GM23338 (cell line): ENCODE measurements at regions not wholly inside any gene's neighbourhood (a gene's known extent, or its start where the extent isn't known, plus 50 kb on each side); places are given as distances from the start of the nearest gene placed in this dataset.

Source experiments
- CREB1 ChIP-seq: fragments of 250-450 bp; sonication (Bioruptor Pico); IDR thresholded peaks from 2 replicates; pipeline ENCODE4 v1.5.0; 2020; ENCODE audit warnings: low read depth, mild to moderate bottlenecking, moderate library complexity
- CTCF ChIP-seq, 2 experiments: fragments of 200-600 bp in 1 of 2; sonication (generic) in 1 of 2; conservative IDR thresholded peaks; 2 replicates each; pipeline versions ENCODE4 v1.5.1 to v1.6.1; 2016 to 2017; ENCODE audit warnings: antibody characterized with exemption in 2 of 2, low read depth in 2 of 2, mild to moderate bottlenecking in 2 of 2, moderate library complexity in 1 of 2
- EZH2 ChIP-seq: fragments of 200-600 bp; sonication (generic); IDR thresholded peaks from one replicate; pipeline ENCODE4 v1.8.0; 2017; ENCODE audit warnings: antibody characterized with exemption, mild to moderate bottlenecking, low read depth; ENCODE audit not compliant: unreplicated experiment
- EZH2phosphoT487 ChIP-seq: fragments of 200-600 bp; sonication (generic); IDR thresholded peaks from one replicate; pipeline ENCODE4 v1.8.1; 2018; ENCODE audit warnings: antibody characterized with exemption; ENCODE audit not compliant: unreplicated experiment
- POLR2AphosphoS5 ChIP-seq: IDR thresholded peaks from 2 replicates; pipeline ENCODE4 v1.6.1; 2016; ENCODE audit warnings: antibody characterized with exemption, low read depth
- ZNF114 ChIP-seq: fragments of 250-450 bp; sonication (Bioruptor Pico); IDR thresholded peaks from 2 replicates; pipeline ENCODE4 v1.5.0; 2020; ENCODE audit warnings: mild to moderate bottlenecking, moderate library complexity
- TF ChIP-seq, protein P1 (sequence below): IDR thresholded peaks from one replicate; pipeline ENCODE4 v1.6.1; 2018; ENCODE audit warnings: antibody characterized with exemption; ENCODE audit not compliant: unreplicated experiment

- TF ChIP-seq CTCF (conservative IDR thresholded peaks at IDR 0.05; ENCODE audit: low read depth in 2 of 2) = no peak
- TF ChIP-seq ZNF114 = no peak
- no peak for TF ChIP-seq EZH2
- no peak for TF ChIP-seq POLR2AphosphoS5
- TF ChIP-seq CREB1 (CRISPR knock-in tag) = no peak
- no peak for TF ChIP-seq EZH2phosphoT487
- TF ChIP-seq, protein P1, sequence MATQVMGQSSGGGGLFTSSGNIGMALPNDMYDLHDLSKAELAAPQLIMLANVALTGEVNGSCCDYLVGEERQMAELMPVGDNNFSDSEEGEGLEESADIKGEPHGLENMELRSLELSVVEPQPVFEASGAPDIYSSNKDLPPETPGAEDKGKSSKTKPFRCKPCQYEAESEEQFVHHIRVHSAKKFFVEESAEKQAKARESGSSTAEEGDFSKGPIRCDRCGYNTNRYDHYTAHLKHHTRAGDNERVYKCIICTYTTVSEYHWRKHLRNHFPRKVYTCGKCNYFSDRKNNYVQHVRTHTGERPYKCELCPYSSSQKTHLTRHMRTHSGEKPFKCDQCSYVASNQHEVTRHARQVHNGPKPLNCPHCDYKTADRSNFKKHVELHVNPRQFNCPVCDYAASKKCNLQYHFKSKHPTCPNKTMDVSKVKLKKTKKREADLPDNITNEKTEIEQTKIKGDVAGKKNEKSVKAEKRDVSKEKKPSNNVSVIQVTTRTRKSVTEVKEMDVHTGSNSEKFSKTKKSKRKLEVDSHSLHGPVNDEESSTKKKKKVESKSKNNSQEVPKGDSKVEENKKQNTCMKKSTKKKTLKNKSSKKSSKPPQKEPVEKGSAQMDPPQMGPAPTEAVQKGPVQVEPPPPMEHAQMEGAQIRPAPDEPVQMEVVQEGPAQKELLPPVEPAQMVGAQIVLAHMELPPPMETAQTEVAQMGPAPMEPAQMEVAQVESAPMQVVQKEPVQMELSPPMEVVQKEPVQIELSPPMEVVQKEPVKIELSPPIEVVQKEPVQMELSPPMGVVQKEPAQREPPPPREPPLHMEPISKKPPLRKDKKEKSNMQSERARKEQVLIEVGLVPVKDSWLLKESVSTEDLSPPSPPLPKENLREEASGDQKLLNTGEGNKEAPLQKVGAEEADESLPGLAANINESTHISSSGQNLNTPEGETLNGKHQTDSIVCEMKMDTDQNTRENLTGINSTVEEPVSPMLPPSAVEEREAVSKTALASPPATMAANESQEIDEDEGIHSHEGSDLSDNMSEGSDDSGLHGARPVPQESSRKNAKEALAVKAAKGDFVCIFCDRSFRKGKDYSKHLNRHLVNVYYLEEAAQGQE = no peak
Observed at GRCh38 chr5:121707178-121707577, 144.5 kb upstream of the FTMT start.
